Hematopoietic multipotent progenitor cell treated with erythropoietin and hydrocortisone succinate and interleukin-3 and kit ligand, for 15 days (in vitro differentiated cells): ENCODE measurements at regions not wholly inside any gene's neighbourhood (a gene's known extent, or its start where the extent isn't known, plus 50 kb on each side); places are given as distances from the start of the nearest gene placed in this dataset.
A peak's percentile ranks its signal among the peaks of the same experiment; 100 is the strongest.

Source experiments
- DNase-seq: peaks from one replicate; pipeline ENCODE4 v3.0.0-alpha.2; 2015; ENCODE audit warnings: low spot score

- DNase-seq, result no peak
These were observed 188.8 kb upstream of the KHDRBS2 start for GRCh38 chr6:62474793-62475192.

DNA sequence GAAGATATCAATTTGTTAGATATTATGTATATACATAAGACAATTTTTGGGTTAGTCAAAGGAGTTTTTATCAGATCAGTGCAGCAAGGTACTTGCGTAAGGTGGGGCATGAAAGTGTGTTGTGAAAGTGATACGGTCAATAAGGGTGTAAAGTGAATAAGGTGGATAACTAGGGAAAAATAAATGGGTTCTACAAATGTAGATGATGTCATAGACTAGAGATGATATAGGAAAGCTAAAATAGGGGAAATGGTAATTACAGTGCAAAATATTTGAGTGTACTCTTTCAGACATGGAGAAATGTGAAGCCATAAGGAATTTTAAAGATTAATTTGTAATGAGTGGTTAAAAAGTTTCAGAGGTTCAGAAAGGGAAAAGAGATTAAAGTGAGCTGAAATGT lies 180.6 kb upstream of the KHDRBS2 start:
- no peak for DNase-seq

DNA sequence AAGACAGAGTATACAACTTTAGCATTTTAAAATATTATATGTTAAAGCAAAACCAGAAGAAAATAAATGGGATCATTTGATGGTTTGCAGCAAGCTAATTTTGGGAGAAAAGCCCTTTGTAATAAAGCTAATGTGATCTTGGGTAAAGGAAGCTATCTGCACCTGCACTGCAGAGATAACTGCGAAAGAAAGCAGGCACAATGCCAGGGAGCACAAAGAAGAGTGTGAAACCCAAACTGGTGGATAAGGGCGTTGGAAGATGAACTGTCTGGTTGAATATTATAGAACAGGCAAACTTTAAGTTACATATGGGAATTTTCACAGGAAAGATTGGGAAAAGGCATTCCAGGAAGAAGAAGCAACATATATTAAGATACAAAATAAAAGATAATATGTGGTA lies 179.2 kb upstream of the KHDRBS2 start:
- peak; percentile 10 for DNase-seq

- no peak for DNase-seq
These were observed 166.6 kb upstream of the KHDRBS2 start for GRCh38 chr6:62452586-62452985.

DNA sequence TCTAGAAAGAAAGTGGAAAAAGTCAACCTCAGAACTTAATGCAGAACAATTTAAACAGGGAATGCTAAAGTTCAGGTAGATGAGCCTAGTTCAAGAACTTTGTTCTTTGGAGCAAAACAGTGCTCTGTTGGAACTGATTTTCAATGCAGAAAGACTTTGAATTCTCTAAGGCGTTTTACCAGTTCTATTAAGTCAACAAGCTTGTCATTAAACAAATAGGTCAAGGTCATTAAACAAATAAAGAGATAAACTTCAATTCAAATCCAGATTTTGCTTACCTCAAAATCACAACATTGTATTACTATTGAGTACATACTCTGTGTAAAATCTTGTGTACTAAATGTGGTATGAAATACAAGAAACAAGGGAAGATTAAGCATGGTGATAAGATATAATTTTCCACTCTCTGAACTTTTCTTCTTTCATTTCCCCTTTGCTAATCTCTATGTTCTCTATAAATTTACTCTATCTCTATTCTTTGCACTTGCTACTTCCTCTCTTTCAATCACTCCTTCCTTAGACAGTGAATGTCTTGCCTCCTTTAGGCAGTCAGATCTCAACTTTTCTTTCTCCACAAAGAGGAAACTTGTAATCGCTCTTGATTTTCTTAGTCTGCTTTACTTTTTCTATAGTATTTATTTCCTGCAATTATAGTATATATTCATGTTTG lies 160.8 kb upstream of the KHDRBS2 start:
- no peak for DNase-seq

GRCh38 chr6:62445521-62445920 lies 159.5 kb upstream of the KHDRBS2 start:
- no peak for DNase-seq

GRCh38 chr6:62441182-62441581 lies 155.2 kb upstream of the KHDRBS2 start:
- no peak for DNase-seq

- DNase-seq, result no peak
These were observed 143.8 kb upstream of the KHDRBS2 start for GRCh38 chr6:62429781-62430180.

DNA sequence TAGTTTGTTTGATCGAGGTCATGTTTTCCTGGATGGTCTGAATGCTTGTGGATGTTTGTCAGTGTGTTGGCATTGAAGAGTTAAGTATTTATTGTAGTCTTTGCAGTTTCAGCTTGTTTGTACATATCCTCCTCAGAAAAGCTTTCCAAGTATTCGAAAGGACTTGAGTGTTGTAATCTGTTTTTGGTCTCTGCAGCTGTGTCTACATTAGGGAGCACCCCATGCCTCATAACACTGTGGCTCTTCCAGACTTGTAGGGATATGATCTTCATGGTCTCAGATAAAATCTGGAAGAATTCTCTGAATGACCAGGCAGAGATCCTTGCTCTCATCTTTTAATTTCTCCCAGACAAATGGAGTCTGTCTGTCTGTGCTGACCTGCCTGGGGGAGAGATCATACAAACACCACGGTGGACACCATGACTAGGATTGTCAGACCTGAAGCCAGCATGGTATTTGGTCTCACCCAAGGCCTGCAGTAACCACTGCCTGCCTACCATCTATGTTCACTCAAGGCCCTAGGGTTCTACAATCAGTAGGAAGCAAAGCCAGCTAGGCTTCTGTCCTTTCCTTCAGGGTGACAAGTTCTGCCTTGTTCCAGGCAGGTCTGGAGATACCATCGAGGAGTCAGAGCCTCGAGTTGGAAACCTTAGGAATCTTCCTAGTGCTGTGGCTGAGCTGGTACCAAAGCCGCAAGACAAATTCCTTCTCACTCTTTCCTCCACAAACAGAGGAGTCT lies 114.7 kb upstream of the KHDRBS2 start:
- DNase-seq, result no peak

DNA sequence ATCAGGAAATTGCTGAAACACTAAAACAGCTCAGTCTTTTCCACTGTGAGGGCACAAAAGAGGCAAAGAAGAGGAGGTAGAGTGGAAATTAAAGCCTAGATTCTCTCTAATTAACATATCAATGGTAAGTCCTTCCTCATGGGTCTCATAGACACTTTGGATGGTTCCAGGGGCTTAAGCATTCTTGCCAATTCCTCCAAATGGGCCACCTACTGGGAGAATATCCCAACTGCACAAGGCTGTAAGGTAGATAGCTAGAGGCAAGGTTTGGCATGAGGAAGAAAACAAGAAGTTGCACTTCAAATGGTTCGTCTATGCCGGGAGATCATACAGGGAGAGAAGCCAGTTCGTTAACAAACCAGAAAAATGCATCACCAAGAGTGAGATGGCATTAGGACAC lies 107.6 kb upstream of the KHDRBS2 start:
- DNase-seq, result no peak

DNA sequence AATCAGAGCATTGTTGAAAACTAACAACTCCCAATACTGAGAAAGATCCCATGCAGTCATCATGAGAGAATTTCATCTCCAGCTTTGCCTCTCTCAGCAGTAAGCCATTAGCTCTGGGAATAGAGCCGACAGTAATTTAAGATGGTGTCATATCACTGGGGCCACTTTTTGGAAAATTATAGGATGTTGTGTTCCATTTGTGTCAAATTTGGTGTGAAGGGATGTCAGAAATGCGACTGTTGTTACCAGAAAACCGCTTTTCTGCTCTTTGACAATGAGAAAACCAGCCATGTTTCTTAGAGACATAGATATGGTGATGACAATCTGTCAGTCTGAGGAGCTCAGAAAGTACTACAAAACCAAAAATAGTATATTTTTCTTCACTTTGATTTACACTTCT lies 106.3 kb upstream of the KHDRBS2 start:
- no peak for DNase-seq

DNA sequence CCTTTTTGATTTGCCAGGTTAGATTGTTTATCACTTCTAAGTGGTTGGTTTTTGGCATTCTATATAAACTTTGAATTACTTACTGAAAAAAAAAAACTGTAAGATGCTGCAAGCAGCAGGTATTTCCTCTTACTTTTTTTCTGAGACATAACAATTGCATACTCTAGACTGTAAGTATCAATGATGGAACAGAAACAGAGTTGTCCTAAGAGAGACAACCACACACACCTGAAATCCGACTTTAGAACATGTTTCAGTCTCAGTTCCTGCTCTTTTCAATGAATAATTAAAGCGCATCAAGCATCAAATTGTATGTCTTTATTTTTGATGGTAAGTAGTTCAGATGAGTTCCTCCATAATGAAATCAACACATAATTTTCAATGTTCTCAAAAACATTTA lies 105.3 kb upstream of the KHDRBS2 start:
- no peak for DNase-seq

GRCh38 chr6:62390401-62390800 lies 104.4 kb upstream of the KHDRBS2 start:
- no peak for DNase-seq

- no peak for DNase-seq
These were observed 85.6 kb upstream of the KHDRBS2 start for GRCh38 chr6:62371453-62372210.

DNA sequence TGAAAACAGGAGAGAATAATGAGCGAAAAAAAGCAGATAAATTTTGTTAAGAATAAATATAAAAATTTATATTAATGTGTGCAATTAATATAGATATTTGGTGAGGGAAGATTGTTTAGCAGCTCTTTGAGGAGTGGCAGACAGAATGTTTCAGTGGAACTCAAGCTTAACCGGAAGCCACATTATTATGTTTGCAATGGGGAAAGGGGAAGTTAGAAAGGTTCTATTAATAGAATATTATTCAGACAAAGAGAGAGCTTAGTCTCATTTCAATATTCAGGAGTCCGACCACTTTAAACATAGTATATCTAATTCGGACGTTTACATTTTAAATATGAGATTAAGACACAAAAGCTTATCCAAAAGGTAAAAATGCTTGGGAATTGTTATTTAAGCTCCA lies 81.6 kb upstream of the KHDRBS2 start:
- no peak for DNase-seq

GRCh38 chr6:62362097-62362496 lies 76.1 kb upstream of the KHDRBS2 start:
- no peak for DNase-seq

- DNase-seq, result no peak
These were observed 71.8 kb upstream of the KHDRBS2 start for GRCh38 chr6:62357835-62358234.

- DNase-seq, result no peak
These were observed 68.2 kb upstream of the KHDRBS2 start for GRCh38 chr6:62354261-62354660.

DNA sequence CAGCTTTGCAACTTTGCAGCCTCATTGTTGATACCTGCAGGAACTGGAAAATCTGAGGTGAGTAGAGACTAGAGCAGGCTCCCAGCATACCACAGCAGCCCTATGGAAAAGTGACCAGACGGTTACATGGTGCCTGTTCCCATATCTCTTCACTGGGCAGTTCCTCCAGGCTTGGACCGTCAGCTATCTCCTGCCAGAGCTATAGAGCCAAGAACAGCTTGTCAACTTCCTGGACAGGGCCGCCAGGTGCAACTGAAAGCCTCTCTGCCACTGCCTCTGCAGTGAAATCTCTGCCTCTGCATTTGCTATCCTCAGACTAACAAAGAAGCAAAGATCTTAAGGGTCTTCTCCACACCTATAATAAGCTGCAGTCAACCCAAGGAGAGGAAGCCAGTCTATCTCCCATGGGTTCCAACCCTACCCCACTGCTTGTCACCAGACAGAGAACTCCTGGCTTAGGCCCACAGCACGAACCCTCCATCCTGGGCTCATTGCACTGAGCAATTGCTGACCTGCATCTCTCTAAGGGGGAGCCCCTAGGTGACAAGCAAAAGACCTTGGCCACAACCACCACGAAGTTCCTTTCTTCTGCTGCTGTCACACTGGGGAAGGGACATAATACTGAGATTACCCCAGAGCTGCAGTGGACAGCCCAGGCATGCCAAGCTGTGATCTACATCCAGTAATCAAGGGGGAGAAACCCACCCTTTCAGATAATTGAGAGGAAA lies 60.1 kb upstream of the KHDRBS2 start:
- DNase-seq, result no peak

DNA sequence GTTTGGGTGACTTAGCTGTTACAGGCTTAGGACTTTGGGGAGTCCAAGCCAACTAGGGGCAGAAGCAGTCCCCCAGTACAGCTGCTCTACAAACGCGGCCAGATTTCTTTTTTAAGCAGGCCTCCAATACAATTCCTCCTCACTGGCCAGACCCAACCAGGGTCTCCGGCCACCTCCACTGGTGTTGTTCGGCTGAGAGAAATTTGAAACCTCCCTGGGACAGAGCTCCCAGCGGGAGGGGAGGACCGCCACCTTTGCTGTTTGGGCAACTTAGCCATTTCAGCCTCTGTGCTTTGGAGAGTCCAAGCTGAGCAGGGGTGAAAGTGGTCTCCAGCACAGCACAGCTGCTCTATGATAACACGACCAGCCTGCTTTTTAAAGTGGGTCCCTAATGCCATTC lies 59.4 kb upstream of the KHDRBS2 start:
- no peak for DNase-seq

GRCh38 chr6:62344850-62345249 lies 58.8 kb upstream of the KHDRBS2 start:
- no peak for DNase-seq

DNA sequence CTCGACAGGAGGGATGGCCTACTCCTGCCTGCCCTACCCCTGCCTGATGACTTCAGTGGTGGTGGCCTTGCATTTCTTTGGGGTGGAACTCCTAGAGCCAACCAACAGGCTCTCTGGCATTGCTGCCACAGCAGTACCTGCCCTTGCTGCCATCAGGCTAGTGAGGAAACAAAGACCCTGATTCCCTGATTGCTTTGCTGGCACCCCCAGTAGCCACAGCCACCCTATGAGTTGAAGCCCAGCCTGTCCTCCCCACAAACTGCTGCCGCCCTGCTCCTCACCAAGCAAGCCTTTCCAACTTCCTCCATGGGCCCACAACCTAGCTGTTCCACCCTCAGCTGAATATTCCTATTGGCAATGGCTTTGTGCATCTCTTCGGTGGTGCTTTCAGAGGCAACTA lies 52.5 kb upstream of the KHDRBS2 start:
- DNase-seq, result no peak
